Gastrocnemius medialis (tissue), 4 donors: ENCODE measurements at regions not wholly inside any gene's neighbourhood (a gene's known extent, or its start where the extent isn't known, plus 50 kb on each side); places are given as distances from the start of the nearest gene placed in this dataset.

ENCODE experiments used
- POLR2A ChIP-seq, 2 donors: fragments of 450-650 bp; IDR thresholded peaks; one replicate each; pipeline ENCODE4 v1.6.1; 2017; ENCODE audit warnings: antibody characterized with exemption in 2 of 2, mild to moderate bottlenecking in 2 of 2, moderate library complexity in 2 of 2
- TF ChIP-seq, protein P1 (sequence below), 5 experiments: fragments of 450-650 bp in 3 of 5; fragments of 200-600 bp in 2 of 5; sonication (generic) in 2 of 5; IDR thresholded peaks in 4 of 5; conservative IDR thresholded peaks in 1 of 5; 1 replicate in 4 of 5; 2 replicates in 1 of 5; pipeline ENCODE4 v1.5.1; 2016 to 2019; ENCODE audit warnings: antibody characterized with exemption in 5 of 5, mild to moderate bottlenecking in 3 of 5, moderate library complexity in 3 of 5

DNA sequence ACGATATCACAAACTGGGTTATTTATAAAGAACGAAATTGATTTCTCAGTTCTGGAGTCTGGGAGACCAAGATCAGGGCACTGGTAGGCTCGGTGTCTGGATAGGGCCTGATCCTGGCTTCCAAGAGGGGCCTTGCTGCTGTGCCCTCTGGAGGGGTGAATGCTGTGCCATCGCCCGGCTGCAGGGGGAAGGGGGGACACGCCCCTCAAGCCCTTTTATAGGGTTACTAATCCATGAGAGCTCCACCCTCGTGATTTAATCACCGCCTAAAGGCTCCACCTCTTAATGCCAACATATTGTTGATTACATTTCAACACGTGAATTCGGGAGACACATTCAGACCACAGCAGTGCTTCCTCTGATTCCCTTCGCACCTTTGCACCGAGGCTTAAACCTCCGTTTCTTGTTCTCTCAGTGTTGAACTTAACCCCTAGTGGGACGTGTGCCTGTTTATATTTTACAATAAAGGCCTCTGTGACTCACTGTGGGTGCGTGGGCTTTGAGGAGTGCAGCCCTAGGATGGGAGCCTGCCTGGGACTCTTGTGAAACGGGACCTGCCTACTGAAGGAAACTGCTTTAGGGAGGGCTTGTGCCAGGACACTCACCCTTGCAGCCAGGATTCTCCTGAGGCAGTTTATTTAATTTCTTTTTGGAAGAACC, 52.4 kb upstream of the SPATA13 start:
- TF ChIP-seq, protein P1, sequence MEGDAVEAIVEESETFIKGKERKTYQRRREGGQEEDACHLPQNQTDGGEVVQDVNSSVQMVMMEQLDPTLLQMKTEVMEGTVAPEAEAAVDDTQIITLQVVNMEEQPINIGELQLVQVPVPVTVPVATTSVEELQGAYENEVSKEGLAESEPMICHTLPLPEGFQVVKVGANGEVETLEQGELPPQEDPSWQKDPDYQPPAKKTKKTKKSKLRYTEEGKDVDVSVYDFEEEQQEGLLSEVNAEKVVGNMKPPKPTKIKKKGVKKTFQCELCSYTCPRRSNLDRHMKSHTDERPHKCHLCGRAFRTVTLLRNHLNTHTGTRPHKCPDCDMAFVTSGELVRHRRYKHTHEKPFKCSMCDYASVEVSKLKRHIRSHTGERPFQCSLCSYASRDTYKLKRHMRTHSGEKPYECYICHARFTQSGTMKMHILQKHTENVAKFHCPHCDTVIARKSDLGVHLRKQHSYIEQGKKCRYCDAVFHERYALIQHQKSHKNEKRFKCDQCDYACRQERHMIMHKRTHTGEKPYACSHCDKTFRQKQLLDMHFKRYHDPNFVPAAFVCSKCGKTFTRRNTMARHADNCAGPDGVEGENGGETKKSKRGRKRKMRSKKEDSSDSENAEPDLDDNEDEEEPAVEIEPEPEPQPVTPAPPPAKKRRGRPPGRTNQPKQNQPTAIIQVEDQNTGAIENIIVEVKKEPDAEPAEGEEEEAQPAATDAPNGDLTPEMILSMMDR (IDR thresholded peaks at IDR 0.05 in 4 of 5, conservative IDR thresholded peaks at IDR 0.05 in 1 of 5): no peak
- no peak for TF ChIP-seq POLR2A (IDR thresholded peaks at IDR 0.05)
